Endothelial cell of umbilical vein (primary cell): ENCODE measurements at regions not wholly inside any gene's neighbourhood (a gene's known extent, or its start where the extent isn't known, plus 50 kb on each side); places are given as distances from the start of the nearest gene placed in this dataset.
A peak's percentile ranks its signal among the peaks of the same experiment; 100 is the strongest.

ENCODE experiments used
- BruUV-seq: library from RNA; stranded (reverse); fragments of 400-500 nt; replicated peaks from 2 replicates; lab custom pipeline; 2021; lab: Mats Ljungman, UMichigan
- CTCF ChIA-PET: fragments of 300-600, 350-600 bp; sonication (Branson Sonifier 250); formaldehyde crosslinking; loops from one replicate; lab custom pipeline; 2021; ENCODE audit warnings: antibody characterized with exemption, inconsistent platforms; lab: Charles Lee
- POLR2A ChIA-PET: fragments of 300-600, 350-600 bp; sonication (Branson Sonifier 250); formaldehyde crosslinking; loops from one replicate; lab custom pipeline; 2021; ENCODE audit warnings: antibody characterized with exemption, inconsistent platforms; lab: Charles Lee
- DNase-seq: peaks from one replicate; pipeline ENCODE4 v3.0.0-alpha.2; 2011; ENCODE audit warnings: low read depth, low spot score
- FAIRE-seq: peaks from 2 replicates; lab custom pipeline; 2011; peaks lifted over from hg19 to GRCh38; lab: Jason Lieb, UNC
- H2AFZ ChIP-seq: 2 replicates; pipeline ENCODE4 v1.6.0; 2012; ENCODE audit warnings: low read depth, low read length, control low read depth, inconsistent platforms
- H3K27ac ChIP-seq: 2 replicates; pipeline ENCODE4 v1.5.1; 2011; ENCODE audit warnings: low read depth, mild to moderate bottlenecking, control low read depth, low read length, moderate library complexity; ENCODE audit not compliant: insufficient read depth
- H3K27me3 ChIP-seq, 2 experiments: 2 replicates each; pipeline versions ENCODE4 v1.6.0 to v1.6.1; 2011; ENCODE audit warnings: low read length in 2 of 2, mixed read lengths in 1 of 2; ENCODE audit not compliant: control insufficient read depth in 2 of 2, insufficient read depth in 2 of 2
- H3K36me3 ChIP-seq, 2 experiments: 2 replicates in 1 of 2; 3 replicates in 1 of 2; pipeline ENCODE4 v1.5.1; 2011; ENCODE audit warnings: low read length in 2 of 2, mild to moderate bottlenecking in 1 of 2, moderate library complexity in 1 of 2; ENCODE audit not compliant: control insufficient read depth in 2 of 2, insufficient read depth in 2 of 2; ENCODE audit errors: extremely low read depth in 1 of 2
- H3K4me1 ChIP-seq: 3 replicates; pipeline ENCODE4 v1.5.1; 2011; ENCODE audit warnings: mild to moderate bottlenecking, low read length; ENCODE audit not compliant: control insufficient read depth, insufficient read depth; ENCODE audit errors: extremely low read depth
- H3K4me2 ChIP-seq: 2 replicates; pipeline ENCODE4 v1.6.1; 2011; ENCODE audit warnings: low read length, control low read depth, mixed read lengths; ENCODE audit not compliant: insufficient read depth
- H3K4me3 ChIP-seq, 3 experiments: fragments of 200-600 bp in 1 of 3; sonication (generic), shearing (Covaris generic) in 1 of 3; replicated peaks in 1 of 3; 2 replicates each; pipeline ENCODE4 v1.5.1; 2011 to 2016; ENCODE audit warnings: control low read depth in 3 of 3, low read length in 3 of 3, mild to moderate bottlenecking in 2 of 3, inconsistent platforms in 1 of 3, low read depth in 1 of 3, moderate library complexity in 1 of 3; ENCODE audit not compliant: insufficient read depth in 1 of 3
- H3K79me2 ChIP-seq: 2 replicates; pipeline ENCODE4 v1.6.0; 2012; ENCODE audit warnings: low read length, inconsistent platforms; ENCODE audit not compliant: control insufficient read depth, insufficient read depth
- H3K9ac ChIP-seq: replicated peaks from 2 replicates; pipeline ENCODE3; 2011; ENCODE audit warnings: low read length, control low read depth; ENCODE audit not compliant: insufficient read depth; ENCODE audit errors: extremely low read depth
- H3K9me1 ChIP-seq: replicated peaks from 3 replicates; pipeline ENCODE4 v1.6.0; 2011; ENCODE audit warnings: mild to moderate bottlenecking, low read length; ENCODE audit not compliant: control insufficient read depth, insufficient read depth; ENCODE audit errors: extremely low read depth
- H3K9me3 ChIP-seq: replicated peaks from 2 replicates; pipeline ENCODE4 v1.5.1; 2012; ENCODE audit warnings: low read length, inconsistent platforms; ENCODE audit not compliant: control insufficient read depth, insufficient read depth
- H4K20me1 ChIP-seq: replicated peaks from 2 replicates; pipeline ENCODE3; 2011; ENCODE audit warnings: mild to moderate bottlenecking, low read length; ENCODE audit not compliant: control insufficient read depth, insufficient read depth; ENCODE audit errors: extremely low read depth
- EZH2 ChIP-seq: IDR thresholded peaks from 2 replicates; pipeline ENCODE4 v1.6.1; 2012; ENCODE audit warnings: borderline replicate concordance, low read depth, mild to moderate bottlenecking, moderate library complexity, low read length, inconsistent platforms; ENCODE audit not compliant: severe bottlenecking
- FOS ChIP-seq: IDR thresholded peaks from 2 replicates; pipeline ENCODE4 v1.6.1; 2011; ENCODE audit warnings: mild to moderate bottlenecking, low read length, moderate library complexity, borderline replicate concordance; ENCODE audit not compliant: insufficient read depth
- GATA2 ChIP-seq: IDR thresholded peaks from 2 replicates; pipeline ENCODE4 v1.7.0; 2011; ENCODE audit warnings: low read depth, mild to moderate bottlenecking, moderate library complexity, mixed read lengths, low read length; ENCODE audit not compliant: insufficient read length, insufficient read depth
- JUN ChIP-seq: IDR thresholded peaks from 2 replicates; pipeline ENCODE4 v1.6.1; 2011; ENCODE audit warnings: borderline replicate concordance, low read depth; ENCODE audit not compliant: insufficient read length, insufficient read depth
- MYC ChIP-seq: IDR thresholded peaks from one replicate; pipeline ENCODE4 v1.6.1; 2011; ENCODE audit warnings: mild to moderate bottlenecking, low read depth, low read length
- POLR2A ChIP-seq: IDR thresholded peaks from 2 replicates; pipeline ENCODE4 v1.6.1; 2012; ENCODE audit warnings: low read depth, mild to moderate bottlenecking, control low read depth, low read length
- POLR2AphosphoS5 ChIP-seq: IDR thresholded peaks from 2 replicates; pipeline ENCODE4 v1.6.1; 2012; ENCODE audit warnings: low read depth, mild to moderate bottlenecking, control low read depth, low read length, moderate library complexity; ENCODE audit not compliant: insufficient read depth
- dilution Hi-C: fragments of 300-500 bp; cut with MboI; formaldehyde crosslinking; loops from one replicate; pipeline ENCODE4 v1.15.0; 2019; ENCODE audit warnings: low sequenced_read_pairs; ENCODE audit not compliant: extremely low pct_ligation_motif_present
- intact Hi-C: fragments of 100-400 bp; cut with micrococcal nuclease; formaldehyde crosslinking; loops from one replicate; pipeline ENCODE4 v1.10.0; 2022
- TF ChIP-seq, protein P1 (sequence below), 2 donors: IDR thresholded peaks; 1 replicate in 1 of 2; 2 replicates in 1 of 2; pipeline ENCODE4 v1.5.1; 2011; ENCODE audit warnings: low read length in 2 of 2, mild to moderate bottlenecking in 2 of 2, moderate library complexity in 2 of 2, control low read depth in 1 of 2, inconsistent platforms in 1 of 2, low read depth in 1 of 2; ENCODE audit not compliant: insufficient read depth in 1 of 2; ENCODE audit errors: extremely low read depth in 1 of 2
- TF ChIP-seq, protein P2 (sequence below): IDR thresholded peaks from 2 replicates; pipeline ENCODE4 v1.6.1; 2011; ENCODE audit not compliant: insufficient read depth, insufficient read length

DNA sequence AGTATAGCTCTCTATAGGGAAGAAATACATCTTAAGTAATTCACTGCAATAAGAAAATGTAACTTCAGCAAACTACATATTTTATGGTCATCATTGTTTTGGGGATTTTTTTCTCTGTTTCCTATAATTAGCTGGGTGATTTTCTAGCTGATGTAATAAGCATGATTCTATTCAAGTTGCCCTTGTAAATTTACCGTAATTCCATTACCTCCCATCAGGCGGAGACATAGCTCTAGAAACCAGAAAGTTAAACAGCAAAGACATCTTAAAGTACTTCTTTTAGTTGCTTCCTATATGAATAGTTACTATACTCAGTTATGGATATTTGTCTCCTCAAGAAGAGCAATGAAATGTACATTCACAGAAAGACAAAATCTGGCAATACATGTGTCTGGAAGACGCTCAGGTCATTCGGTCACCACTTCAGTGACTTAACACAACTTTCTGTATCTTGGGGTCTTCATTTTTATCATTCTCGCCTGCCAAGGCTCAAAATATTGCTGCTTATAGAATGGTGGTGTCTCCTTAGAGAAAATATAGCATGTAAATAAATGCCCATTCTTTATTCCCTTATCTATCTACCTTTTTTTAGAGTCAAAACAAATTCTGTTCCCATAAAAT is 239.9 kb upstream of the ZC3H12C start:
- no peaks in the 10 kb centered on the region for H3K79me2 ChIP-seq
- DNase-seq (peak; percentile 90), FAIRE-seq (peak; percentile 26)
- no peak overlapping the region for H3K9ac ChIP-seq
- H3K9me1 ChIP-seq: no peaks in the 10 kb centered on the region
- H3K4me1 ChIP-seq: no peaks in the 10 kb centered on the region
- BruUV-seq: no TSS peak
- dilution Hi-C loops: no loop called here
- H4K20me1 ChIP-seq: no peaks in the 10 kb centered on the region
- H3K9me3 ChIP-seq: no peaks in the 10 kb centered on the region
- no peak overlapping the region for H3K4me2 ChIP-seq
- H3K27me3 ChIP-seq: peaks cover 0 to 1% of the 10 kb centered on the region in 2 experiments
- H2AFZ ChIP-seq: no peak overlapping the region
- H3K36me3 ChIP-seq: no peaks in the 10 kb centered on the region
- intact Hi-C loops: loop anchor here (1.0 to 2.0 kb wide), 6 partner anchors 12 to 1154 kb away; no protein-coding TSS in a partner anchor
- ChIA-PET POLR2A (interaction anchor here (0.6 kb wide), 1 partner anchor 87 kb away, joined by 3 read pairs; no protein-coding TSS in a partner anchor), CTCF (interaction anchor here (0.7 to 11.7 kb wide), 33 partner anchors 8 to 1156 kb away, joined by 3 to 370 read pairs (median 4); partner anchors contain the start of gene ZC3H12C)
- H3K4me3 ChIP-seq: no peak overlapping the region
- no peak overlapping the region for H3K27ac ChIP-seq
- no peak for TF ChIP-seq FOS
- no peak for TF ChIP-seq POLR2A
- no peak for TF ChIP-seq EZH2
- TF ChIP-seq GATA2: no peak
- TF ChIP-seq POLR2AphosphoS5: no peak
- no peak for TF ChIP-seq MYC
- no peak for TF ChIP-seq JUN
- TF ChIP-seq, protein P1, sequence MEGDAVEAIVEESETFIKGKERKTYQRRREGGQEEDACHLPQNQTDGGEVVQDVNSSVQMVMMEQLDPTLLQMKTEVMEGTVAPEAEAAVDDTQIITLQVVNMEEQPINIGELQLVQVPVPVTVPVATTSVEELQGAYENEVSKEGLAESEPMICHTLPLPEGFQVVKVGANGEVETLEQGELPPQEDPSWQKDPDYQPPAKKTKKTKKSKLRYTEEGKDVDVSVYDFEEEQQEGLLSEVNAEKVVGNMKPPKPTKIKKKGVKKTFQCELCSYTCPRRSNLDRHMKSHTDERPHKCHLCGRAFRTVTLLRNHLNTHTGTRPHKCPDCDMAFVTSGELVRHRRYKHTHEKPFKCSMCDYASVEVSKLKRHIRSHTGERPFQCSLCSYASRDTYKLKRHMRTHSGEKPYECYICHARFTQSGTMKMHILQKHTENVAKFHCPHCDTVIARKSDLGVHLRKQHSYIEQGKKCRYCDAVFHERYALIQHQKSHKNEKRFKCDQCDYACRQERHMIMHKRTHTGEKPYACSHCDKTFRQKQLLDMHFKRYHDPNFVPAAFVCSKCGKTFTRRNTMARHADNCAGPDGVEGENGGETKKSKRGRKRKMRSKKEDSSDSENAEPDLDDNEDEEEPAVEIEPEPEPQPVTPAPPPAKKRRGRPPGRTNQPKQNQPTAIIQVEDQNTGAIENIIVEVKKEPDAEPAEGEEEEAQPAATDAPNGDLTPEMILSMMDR (IDR thresholded peaks at IDR 0.05; ENCODE audit: extremely low read depth in 1 of 2, insufficient read depth in 1 of 2, low read depth in 1 of 2, low read length in 2 of 2): peak; percentile 48 to 53
- TF ChIP-seq, protein P2, sequence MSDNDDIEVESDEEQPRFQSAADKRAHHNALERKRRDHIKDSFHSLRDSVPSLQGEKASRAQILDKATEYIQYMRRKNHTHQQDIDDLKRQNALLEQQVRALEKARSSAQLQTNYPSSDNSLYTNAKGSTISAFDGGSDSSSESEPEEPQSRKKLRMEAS: no peak
